Left lung (tissue), 4 donors: ENCODE measurements at regions not wholly inside any gene's neighbourhood (a gene's known extent, or its start where the extent isn't known, plus 50 kb on each side); places are given as distances from the start of the nearest gene placed in this dataset.

Source experiments
- ATAC-seq: fragments of 200-7000 bp; cut with Tn5 transposase; one replicate; pipeline ENCODE4 v1.9.1; 2020; ENCODE audit warnings: moderate library complexity
- DNase-seq, 4 donors: peaks; one replicate each; pipeline ENCODE4 v3.0.0-alpha.2; 2013 to 2020
- H3K27ac ChIP-seq, 2 donors: fragments of 200-600 bp; sonication (generic) in 1 of 2; one replicate each; pipeline versions ENCODE4 v1.5.0 to v1.8.0; 2020 to 2021
- H3K27me3 ChIP-seq, 2 donors: fragments of 200-600 bp; sonication (generic) in 1 of 2; one replicate each; pipeline versions ENCODE4 v1.5.0 to v1.8.0; 2020 to 2021
- H3K36me3 ChIP-seq, 2 donors: fragments of 200-600 bp; sonication (generic) in 1 of 2; one replicate each; pipeline versions ENCODE4 v1.5.0 to v1.8.0; 2020 to 2021
- H3K4me1 ChIP-seq, 2 donors: fragments of 200-600 bp; one replicate each; pipeline ENCODE4 v1.8.0; 2021
- H3K4me3 ChIP-seq, 2 donors: fragments of 200-600 bp; sonication (generic) in 1 of 2; one replicate each; pipeline versions ENCODE4 v1.5.0 to v1.8.0; 2020 to 2021; ENCODE audit warnings: mild to moderate bottlenecking in 1 of 2
- H3K9me3 ChIP-seq, 2 donors: fragments of 200-600 bp; sonication (generic) in 1 of 2; one replicate each; pipeline versions ENCODE4 v1.5.0 to v1.8.0; 2020 to 2021
- intact Hi-C, 2 donors: fragments of 100-400 bp; cut with DNase I; formaldehyde crosslinking; loops; one replicate each; pipeline versions ENCODE4 v1.11.2 to v1.14.2; 2022
- TF ChIP-seq, protein P1 (sequence below), 2 donors: fragments of 200-600 bp; sonication (generic) in 1 of 2; IDR thresholded peaks; one replicate each; pipeline versions ENCODE4 v1.5.0 to v1.8.0; 2021; ENCODE audit warnings: antibody characterized with exemption in 2 of 2
- donor health status: DM: no; HTN: yes; CAD: no.
- donor health status: DM: no; HTN: no; CAD: no.

DNA sequence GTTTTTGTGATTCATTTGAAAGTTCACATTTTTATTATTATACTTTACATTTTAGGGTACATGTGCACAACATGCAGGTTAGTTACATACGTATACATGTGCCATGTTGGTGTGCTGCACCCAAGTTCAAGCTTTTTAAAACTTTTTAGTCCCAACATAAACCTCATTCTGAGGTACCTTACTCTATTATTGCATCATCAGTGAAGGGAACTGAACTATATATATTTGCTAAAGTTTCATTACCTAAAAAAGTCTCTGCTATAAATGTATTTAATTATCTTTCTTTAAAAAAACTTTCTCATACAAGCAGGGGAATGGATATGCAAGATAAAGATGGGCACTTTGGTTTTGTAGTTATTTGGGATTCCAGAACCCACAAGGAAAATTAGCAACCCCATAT lies 931.4 kb upstream of the ADGRL2 start:
- DNase-seq: no peak
- H3K4me3 ChIP-seq: no peak overlapping the region
- TF ChIP-seq, protein P1, sequence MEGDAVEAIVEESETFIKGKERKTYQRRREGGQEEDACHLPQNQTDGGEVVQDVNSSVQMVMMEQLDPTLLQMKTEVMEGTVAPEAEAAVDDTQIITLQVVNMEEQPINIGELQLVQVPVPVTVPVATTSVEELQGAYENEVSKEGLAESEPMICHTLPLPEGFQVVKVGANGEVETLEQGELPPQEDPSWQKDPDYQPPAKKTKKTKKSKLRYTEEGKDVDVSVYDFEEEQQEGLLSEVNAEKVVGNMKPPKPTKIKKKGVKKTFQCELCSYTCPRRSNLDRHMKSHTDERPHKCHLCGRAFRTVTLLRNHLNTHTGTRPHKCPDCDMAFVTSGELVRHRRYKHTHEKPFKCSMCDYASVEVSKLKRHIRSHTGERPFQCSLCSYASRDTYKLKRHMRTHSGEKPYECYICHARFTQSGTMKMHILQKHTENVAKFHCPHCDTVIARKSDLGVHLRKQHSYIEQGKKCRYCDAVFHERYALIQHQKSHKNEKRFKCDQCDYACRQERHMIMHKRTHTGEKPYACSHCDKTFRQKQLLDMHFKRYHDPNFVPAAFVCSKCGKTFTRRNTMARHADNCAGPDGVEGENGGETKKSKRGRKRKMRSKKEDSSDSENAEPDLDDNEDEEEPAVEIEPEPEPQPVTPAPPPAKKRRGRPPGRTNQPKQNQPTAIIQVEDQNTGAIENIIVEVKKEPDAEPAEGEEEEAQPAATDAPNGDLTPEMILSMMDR (IDR thresholded peaks at IDR 0.05): no peak
- intact Hi-C loops: no loop called here
- H3K36me3 ChIP-seq: no peaks in the 10 kb centered on the region
- no peaks in the 10 kb centered on the region for H3K4me1 ChIP-seq
- H3K27me3 ChIP-seq: no peaks in the 10 kb centered on the region
- no peaks in the 10 kb centered on the region for H3K9me3 ChIP-seq
- H3K27ac ChIP-seq: no peak overlapping the region
- no peak for ATAC-seq

DNA sequence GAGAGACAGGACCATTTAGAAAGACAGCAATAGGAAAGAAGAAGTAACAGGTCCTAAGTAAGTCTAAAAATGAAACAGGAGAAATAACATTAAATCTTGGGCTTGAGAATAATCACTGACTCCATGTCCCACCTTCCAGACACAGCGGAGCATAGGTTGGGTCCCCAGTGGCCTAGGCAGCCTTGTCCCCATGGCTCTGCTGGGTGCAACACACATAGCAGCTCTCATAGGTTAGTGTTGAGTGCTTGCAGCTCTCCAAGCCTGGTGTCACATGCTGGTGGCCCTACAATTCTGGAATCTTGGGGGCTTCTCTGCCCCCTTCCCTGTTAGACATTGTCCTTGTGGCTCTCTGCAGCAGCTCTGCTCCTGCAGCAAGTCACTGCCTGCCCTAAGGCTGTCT lies 952.8 kb upstream of the ADGRL2 start:
- Histone ChIP-seq H3K4me3 (no peak overlapping the region), H3K27ac (no peak overlapping the region), H3K4me1 (no peaks in the 10 kb centered on the region), H3K9me3 (peaks cover 0 to 7% of the 10 kb centered on the region in 2 donors), H3K36me3 (no peaks in the 10 kb centered on the region), H3K27me3 (no peaks in the 10 kb centered on the region)
- ATAC-seq: no peak
- DNase-seq: no peak
- intact Hi-C loops: no loop called here
- TF ChIP-seq, protein P1 (IDR thresholded peaks at IDR 0.05): no peak

DNA sequence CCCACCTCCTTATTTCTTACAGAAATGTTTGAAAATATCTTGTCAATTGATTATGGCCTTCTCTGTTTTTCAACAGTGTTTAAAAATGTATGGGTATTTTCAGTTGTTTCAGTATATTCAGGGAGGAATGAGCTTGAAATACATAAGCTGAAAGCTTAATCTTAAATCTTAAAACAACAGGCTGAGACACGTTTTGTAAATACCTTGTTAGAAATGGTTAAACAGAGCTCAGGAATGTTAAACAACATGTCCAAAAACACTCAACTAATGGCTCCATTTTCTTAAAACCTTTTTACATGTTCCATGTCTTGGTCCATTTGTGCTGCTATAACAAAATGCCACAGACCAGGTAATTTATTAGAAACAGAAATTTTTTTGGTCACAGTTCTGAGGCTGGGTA lies 953.8 kb upstream of the ADGRL2 start:
- DNase-seq: no peak
- H3K36me3 ChIP-seq: no peaks in the 10 kb centered on the region
- no peak for ATAC-seq
- intact Hi-C loops: no loop called here
- no peak overlapping the region for H3K4me3 ChIP-seq
- no peak overlapping the region for H3K27ac ChIP-seq
- H3K27me3 ChIP-seq: no peaks in the 10 kb centered on the region
- no peaks in the 10 kb centered on the region for H3K4me1 ChIP-seq
- H3K9me3 ChIP-seq: peaks cover 0 to 7% of the 10 kb centered on the region in 2 donors
- TF ChIP-seq, protein P1 (IDR thresholded peaks at IDR 0.05): no peak

GRCh38 chr1:80842796-80843195 lies 957.9 kb upstream of the ADGRL2 start:
- Histone ChIP-seq H3K27ac (no peak overlapping the region), H3K9me3 (peaks cover 0 to 12% of the 10 kb centered on the region in 2 donors), H3K4me3 (no peak overlapping the region), H3K4me1 (no peaks in the 10 kb centered on the region), H3K36me3 (no peaks in the 10 kb centered on the region), H3K27me3 (no peaks in the 10 kb centered on the region)
- ATAC-seq (no peak), DNase-seq (no peak)
- intact Hi-C loops: no loop called here
- TF ChIP-seq, protein P1 (IDR thresholded peaks at IDR 0.05): no peak

DNA sequence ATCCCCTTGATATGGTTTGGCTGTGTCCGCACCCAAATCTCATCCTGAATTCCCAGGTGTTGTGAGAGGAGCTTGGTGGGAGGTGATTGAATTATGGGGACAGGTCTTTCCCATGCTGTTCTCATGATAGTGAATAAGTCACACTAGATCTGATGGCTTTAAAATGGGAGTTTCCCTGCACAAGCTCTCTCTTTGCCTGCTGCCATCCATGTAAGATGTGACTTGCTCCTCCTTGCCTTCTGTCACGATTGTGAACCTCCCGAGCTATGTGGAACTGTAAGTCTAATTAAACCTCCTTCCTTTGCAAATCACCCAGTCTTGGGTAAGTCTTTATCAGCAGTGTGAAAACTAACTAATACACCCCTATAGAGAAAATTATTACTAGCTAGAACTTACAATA lies 959.5 kb upstream of the ADGRL2 start:
- DNase-seq: no peak
- TF ChIP-seq, protein P1 (IDR thresholded peaks at IDR 0.05): no peak
- Histone ChIP-seq H3K27me3 (no peaks in the 10 kb centered on the region), H3K27ac (no peak overlapping the region), H3K4me3 (no peak overlapping the region), H3K36me3 (no peaks in the 10 kb centered on the region), H3K9me3 (peaks cover 0 to 12% of the 10 kb centered on the region in 2 donors), H3K4me1 (no peaks in the 10 kb centered on the region)
- intact Hi-C loops: no loop called here
- ATAC-seq: no peak
